Fibroblast of lung (primary cell): ENCODE measurements at regions not wholly inside any gene's neighbourhood (a gene's known extent, or its start where the extent isn't known, plus 50 kb on each side); places are given as distances from the start of the nearest gene placed in this dataset.
"Not testable (repeated sequence)": the region's sequence is repeated elsewhere in the genome, so short reads cannot be mapped to it uniquely, and the experiment has no call there.

Source experiments
- DNase-seq, 2 donors: peaks; one replicate each; pipeline versions ENCODE4 v3.0.0 to v3.0.0-alpha.2; 2010; ENCODE audit warnings: low read depth in 2 of 2
- H2AFZ ChIP-seq: 2 replicates; pipeline ENCODE4 v1.5.1; 2012; ENCODE audit warnings: low read length, control low read depth, inconsistent platforms
- H3K27ac ChIP-seq: 2 replicates; pipeline ENCODE4 v1.5.1; 2011; ENCODE audit warnings: low read length, control low read depth; ENCODE audit not compliant: insufficient read depth
- H3K27me3 ChIP-seq: 2 replicates; pipeline ENCODE4 v1.5.1; 2011; ENCODE audit warnings: mild to moderate bottlenecking, low read length; ENCODE audit not compliant: control insufficient read depth, insufficient read depth
- H3K36me3 ChIP-seq: 2 replicates; pipeline ENCODE4 v1.5.1; 2011; ENCODE audit warnings: low read length; ENCODE audit not compliant: control insufficient read depth, insufficient read depth
- H3K4me1 ChIP-seq: 2 replicates; pipeline ENCODE4 v1.5.1; 2011; ENCODE audit warnings: low read length; ENCODE audit not compliant: control insufficient read depth, insufficient read depth; ENCODE audit errors: extremely low read depth
- H3K4me2 ChIP-seq: 2 replicates; pipeline ENCODE4 v1.5.1; 2011; ENCODE audit warnings: low read length, control low read depth; ENCODE audit not compliant: insufficient read depth; ENCODE audit errors: extremely low read depth
- H3K4me3 ChIP-seq, 4 experiments: fragments of 200-600 bp in 1 of 4; sonication (generic) in 1 of 4; replicated peaks in 1 of 4; 2 replicates each; pipeline ENCODE4 v1.5.1; 2011 to 2016; ENCODE audit warnings: low read length in 4 of 4, low read depth in 3 of 4, mild to moderate bottlenecking in 3 of 4, control low read depth in 2 of 4, inconsistent platforms in 1 of 4, mixed read lengths in 1 of 4; ENCODE audit not compliant: insufficient read depth in 1 of 4; ENCODE audit errors: control extremely low read depth in 1 of 4
- H3K79me2 ChIP-seq: 2 replicates; pipeline ENCODE4 v1.5.1; 2012; ENCODE audit warnings: mild to moderate bottlenecking, low read length, inconsistent platforms; ENCODE audit not compliant: control insufficient read depth, insufficient read depth
- H3K9ac ChIP-seq: 2 replicates; pipeline ENCODE4 v1.5.1; 2011; ENCODE audit warnings: mild to moderate bottlenecking, low read length, control low read depth; ENCODE audit not compliant: insufficient read depth
- H3K9me3 ChIP-seq: 2 replicates; pipeline ENCODE4 v1.5.1; 2012; ENCODE audit warnings: low read depth, low read length; ENCODE audit not compliant: control insufficient read depth, insufficient read depth
- H4K20me1 ChIP-seq: 2 replicates; pipeline ENCODE4 v1.5.1; 2011; ENCODE audit warnings: low read length; ENCODE audit not compliant: control insufficient read depth, insufficient read depth; ENCODE audit errors: extremely low read depth
- CTCF ChIP-seq, 2 donors: IDR thresholded peaks in 1 of 2; conservative IDR thresholded peaks in 1 of 2; 1 replicate in 1 of 2; 2 replicates in 1 of 2; pipeline ENCODE4 v1.5.1; 2011 to 2012; ENCODE audit warnings: low read length in 2 of 2, control low read depth in 1 of 2, inconsistent platforms in 1 of 2, low read depth in 1 of 2, mild to moderate bottlenecking in 1 of 2
- EZH2 ChIP-seq: IDR thresholded peaks from 2 replicates; pipeline ENCODE4 v1.5.1; 2012; ENCODE audit warnings: low read length, control low read depth, mild to moderate bottlenecking; ENCODE audit errors: missing control alignments

GRCh38 chr22:42185915-42186439 lies 55.4 kb upstream of the CYP2D6 start:
- Histone ChIP-seq H4K20me1 (no peaks in the 10 kb centered on the region), H3K36me3 (no peaks in the 10 kb centered on the region), H3K9ac (no peak overlapping the region), H3K27me3 (no peaks in the 10 kb centered on the region), H3K4me3 (no peak overlapping the region), H3K79me2 (no peaks in the 10 kb centered on the region), H3K4me2 (no peak overlapping the region), H2AFZ (no peak overlapping the region), H3K4me1 (no peaks in the 10 kb centered on the region), H3K9me3 (no peaks in the 10 kb centered on the region), H3K27ac (no peak overlapping the region)
- TF ChIP-seq EZH2 = no peak
- no peak for TF ChIP-seq CTCF (conservative IDR thresholded peaks at IDR 0.05 in 1 of 2, IDR thresholded peaks at IDR 0.05 in 1 of 2; ENCODE audit: low read depth in 1 of 2, low read length in 2 of 2)
- DNase-seq = no peak

- no peak overlapping the region for H3K4me2 ChIP-seq
- H3K9me3 ChIP-seq = no peaks in the 10 kb centered on the region
- H3K9ac ChIP-seq = no peak overlapping the region
- no peak overlapping the region for H2AFZ ChIP-seq
- H3K4me3 ChIP-seq = no peak overlapping the region
- no peak overlapping the region for H3K27ac ChIP-seq
- no peaks in the 10 kb centered on the region for H3K36me3 ChIP-seq
- H3K27me3 ChIP-seq = no peaks in the 10 kb centered on the region
- no peaks in the 10 kb centered on the region for H3K79me2 ChIP-seq
- no peak for TF ChIP-seq CTCF (conservative IDR thresholded peaks at IDR 0.05 in 1 of 2, IDR thresholded peaks at IDR 0.05 in 1 of 2; ENCODE audit: low read depth in 1 of 2, low read length in 2 of 2)
- TF ChIP-seq EZH2 = no peak
- H4K20me1 ChIP-seq = no peaks in the 10 kb centered on the region
- DNase-seq = no peak
- peaks cover 2% of the 10 kb centered on the region for H3K4me1 ChIP-seq
Measured at GRCh38 chr22:42184852-42185251, 54.2 kb upstream of the CYP2D6 start.

GRCh38 chr22:42183461-42184059 lies 53.0 kb upstream of the CYP2D6 start:
- H4K20me1 ChIP-seq, H3K9ac ChIP-seq, H3K27me3 ChIP-seq, H3K36me3 ChIP-seq, H3K9me3 ChIP-seq, H3K4me2 ChIP-seq, H2AFZ ChIP-seq, H3K79me2 ChIP-seq, H3K4me1 ChIP-seq, DNase-seq, H3K4me3 ChIP-seq, H3K27ac ChIP-seq: not testable (repeated sequence)
